Gastroesophageal sphincter (tissue), 3 donors: ENCODE measurements at regions not wholly inside any gene's neighbourhood (a gene's known extent, or its start where the extent isn't known, plus 50 kb on each side); places are given as distances from the start of the nearest gene placed in this dataset.

ENCODE experiments used
- CTCF ChIP-seq, 4 experiments: fragments of 200-600 bp in 2 of 4; fragments of 450-650 bp in 2 of 4; sonication (generic) in 1 of 4; IDR thresholded peaks; one replicate each; pipeline ENCODE4 v1.5.1; 2017 to 2019; ENCODE audit warnings: antibody characterized with exemption in 4 of 4, mild to moderate bottlenecking in 2 of 4, moderate library complexity in 2 of 4
- POLR2A ChIP-seq, 2 donors: fragments of 450-650 bp; IDR thresholded peaks; one replicate each; pipeline ENCODE4 v1.6.1; 2017; ENCODE audit warnings: antibody characterized with exemption in 2 of 2, mild to moderate bottlenecking in 2 of 2, moderate library complexity in 1 of 2

- no peak for TF ChIP-seq POLR2A (IDR thresholded peaks at IDR 0.05)
- no peak for TF ChIP-seq CTCF (IDR thresholded peaks at IDR 0.05)
These were observed 195.6 kb downstream of the ELAVL2 start for GRCh38 chr9:23630488-23630887.
